GM23338 (cell line): ENCODE measurements at regions not wholly inside any gene's neighbourhood (a gene's known extent, or its start where the extent isn't known, plus 50 kb on each side); places are given as distances from the start of the nearest gene placed in this dataset.

Source experiments
- CREB1 ChIP-seq: fragments of 250-450 bp; sonication (Bioruptor Pico); IDR thresholded peaks from 2 replicates; pipeline ENCODE4 v1.5.0; 2020; ENCODE audit warnings: low read depth, mild to moderate bottlenecking, moderate library complexity
- CTCF ChIP-seq, 2 experiments: fragments of 200-600 bp in 1 of 2; sonication (generic) in 1 of 2; conservative IDR thresholded peaks; 2 replicates each; pipeline versions ENCODE4 v1.5.1 to v1.6.1; 2016 to 2017; ENCODE audit warnings: antibody characterized with exemption in 2 of 2, low read depth in 2 of 2, mild to moderate bottlenecking in 2 of 2, moderate library complexity in 1 of 2
- EZH2 ChIP-seq: fragments of 200-600 bp; sonication (generic); IDR thresholded peaks from one replicate; pipeline ENCODE4 v1.8.0; 2017; ENCODE audit warnings: antibody characterized with exemption, mild to moderate bottlenecking, low read depth; ENCODE audit not compliant: unreplicated experiment
- EZH2phosphoT487 ChIP-seq: fragments of 200-600 bp; sonication (generic); IDR thresholded peaks from one replicate; pipeline ENCODE4 v1.8.1; 2018; ENCODE audit warnings: antibody characterized with exemption; ENCODE audit not compliant: unreplicated experiment
- POLR2AphosphoS5 ChIP-seq: IDR thresholded peaks from 2 replicates; pipeline ENCODE4 v1.6.1; 2016; ENCODE audit warnings: antibody characterized with exemption, low read depth
- ZNF114 ChIP-seq: fragments of 250-450 bp; sonication (Bioruptor Pico); IDR thresholded peaks from 2 replicates; pipeline ENCODE4 v1.5.0; 2020; ENCODE audit warnings: mild to moderate bottlenecking, moderate library complexity
- TF ChIP-seq, protein P1 (sequence below): IDR thresholded peaks from one replicate; pipeline ENCODE4 v1.6.1; 2018; ENCODE audit warnings: antibody characterized with exemption; ENCODE audit not compliant: unreplicated experiment
- TF ChIP-seq, protein P2 (sequence below): IDR thresholded peaks from 2 replicates; pipeline ENCODE4 v1.6.1; 2016; ENCODE audit warnings: antibody characterized with exemption

DNA sequence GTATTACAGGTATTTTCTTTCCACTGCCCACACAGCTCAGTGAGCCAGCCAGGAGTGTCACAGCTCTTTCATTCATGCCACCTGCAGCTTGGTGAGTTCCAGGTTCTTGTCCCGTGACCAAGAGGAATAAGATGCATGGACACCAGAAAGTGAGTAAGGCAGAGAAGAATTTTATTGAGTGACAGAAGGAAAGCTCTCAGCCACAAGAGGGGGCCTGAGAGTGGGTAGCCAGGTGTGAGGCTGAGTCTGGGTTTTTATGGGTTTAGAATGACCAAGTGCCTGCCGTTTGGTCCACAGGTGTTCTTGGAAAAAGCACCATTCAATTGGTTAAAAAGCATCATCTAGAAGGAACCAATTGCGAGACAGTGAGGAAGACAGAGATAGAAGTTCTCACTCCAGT, 1097.1 kb upstream of the SLC39A10 start:
- TF ChIP-seq CTCF (conservative IDR thresholded peaks at IDR 0.05; ENCODE audit: low read depth in 2 of 2), result peak in 1 of 2 experiments; percentile 33; a peak in 2 of 4 replicates
- TF ChIP-seq, protein P1, sequence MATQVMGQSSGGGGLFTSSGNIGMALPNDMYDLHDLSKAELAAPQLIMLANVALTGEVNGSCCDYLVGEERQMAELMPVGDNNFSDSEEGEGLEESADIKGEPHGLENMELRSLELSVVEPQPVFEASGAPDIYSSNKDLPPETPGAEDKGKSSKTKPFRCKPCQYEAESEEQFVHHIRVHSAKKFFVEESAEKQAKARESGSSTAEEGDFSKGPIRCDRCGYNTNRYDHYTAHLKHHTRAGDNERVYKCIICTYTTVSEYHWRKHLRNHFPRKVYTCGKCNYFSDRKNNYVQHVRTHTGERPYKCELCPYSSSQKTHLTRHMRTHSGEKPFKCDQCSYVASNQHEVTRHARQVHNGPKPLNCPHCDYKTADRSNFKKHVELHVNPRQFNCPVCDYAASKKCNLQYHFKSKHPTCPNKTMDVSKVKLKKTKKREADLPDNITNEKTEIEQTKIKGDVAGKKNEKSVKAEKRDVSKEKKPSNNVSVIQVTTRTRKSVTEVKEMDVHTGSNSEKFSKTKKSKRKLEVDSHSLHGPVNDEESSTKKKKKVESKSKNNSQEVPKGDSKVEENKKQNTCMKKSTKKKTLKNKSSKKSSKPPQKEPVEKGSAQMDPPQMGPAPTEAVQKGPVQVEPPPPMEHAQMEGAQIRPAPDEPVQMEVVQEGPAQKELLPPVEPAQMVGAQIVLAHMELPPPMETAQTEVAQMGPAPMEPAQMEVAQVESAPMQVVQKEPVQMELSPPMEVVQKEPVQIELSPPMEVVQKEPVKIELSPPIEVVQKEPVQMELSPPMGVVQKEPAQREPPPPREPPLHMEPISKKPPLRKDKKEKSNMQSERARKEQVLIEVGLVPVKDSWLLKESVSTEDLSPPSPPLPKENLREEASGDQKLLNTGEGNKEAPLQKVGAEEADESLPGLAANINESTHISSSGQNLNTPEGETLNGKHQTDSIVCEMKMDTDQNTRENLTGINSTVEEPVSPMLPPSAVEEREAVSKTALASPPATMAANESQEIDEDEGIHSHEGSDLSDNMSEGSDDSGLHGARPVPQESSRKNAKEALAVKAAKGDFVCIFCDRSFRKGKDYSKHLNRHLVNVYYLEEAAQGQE, result no peak
- TF ChIP-seq ZNF114 (CRISPR knock-in tag), result no peak
- no peak for TF ChIP-seq CREB1 (CRISPR knock-in tag)
- no peak for TF ChIP-seq EZH2phosphoT487
- no peak for TF ChIP-seq POLR2AphosphoS5
- no peak for TF ChIP-seq EZH2
- TF ChIP-seq, protein P2, sequence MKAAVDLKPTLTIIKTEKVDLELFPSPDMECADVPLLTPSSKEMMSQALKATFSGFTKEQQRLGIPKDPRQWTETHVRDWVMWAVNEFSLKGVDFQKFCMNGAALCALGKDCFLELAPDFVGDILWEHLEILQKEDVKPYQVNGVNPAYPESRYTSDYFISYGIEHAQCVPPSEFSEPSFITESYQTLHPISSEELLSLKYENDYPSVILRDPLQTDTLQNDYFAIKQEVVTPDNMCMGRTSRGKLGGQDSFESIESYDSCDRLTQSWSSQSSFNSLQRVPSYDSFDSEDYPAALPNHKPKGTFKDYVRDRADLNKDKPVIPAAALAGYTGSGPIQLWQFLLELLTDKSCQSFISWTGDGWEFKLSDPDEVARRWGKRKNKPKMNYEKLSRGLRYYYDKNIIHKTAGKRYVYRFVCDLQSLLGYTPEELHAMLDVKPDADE, result no peak
